ENCODE measurements at regions not wholly inside any gene's neighbourhood (a gene's known extent, or its start where the extent isn't known, plus 50 kb on each side); places are given as distances from the start of the nearest gene placed in this dataset.

DNA sequence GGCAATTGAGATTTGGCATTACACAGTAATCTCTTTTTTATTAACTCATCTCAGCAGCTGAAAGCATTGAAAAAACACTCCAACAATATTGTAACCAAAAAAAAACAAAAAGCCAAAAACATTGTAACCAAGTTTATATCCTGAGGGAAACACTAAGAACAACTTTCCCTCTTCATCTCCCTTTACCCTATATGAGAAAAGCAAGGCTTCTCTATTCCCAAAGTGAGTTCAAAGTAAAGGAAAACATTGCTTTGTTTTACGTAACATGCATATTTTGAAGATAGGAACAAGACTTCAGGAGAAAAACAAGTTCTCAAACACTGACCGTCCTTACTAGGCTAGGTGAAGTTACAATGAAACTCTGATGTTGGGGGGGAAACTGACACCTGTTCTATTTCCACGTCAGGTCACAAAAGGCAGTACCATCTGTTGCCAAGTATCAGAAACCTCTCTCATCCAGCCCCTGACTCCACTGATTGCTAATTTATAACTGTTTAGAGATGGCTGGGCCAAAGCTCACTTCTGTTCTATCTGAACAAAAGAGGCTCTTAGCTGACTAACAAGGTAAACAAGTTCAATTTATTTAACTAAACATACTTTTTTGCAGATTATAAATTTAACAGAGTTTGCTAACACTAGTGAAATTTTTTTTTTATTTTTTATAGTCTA lies 67.9 kb upstream of the PLXNC1 start:
- TF ChIP-seq, protein P1, sequence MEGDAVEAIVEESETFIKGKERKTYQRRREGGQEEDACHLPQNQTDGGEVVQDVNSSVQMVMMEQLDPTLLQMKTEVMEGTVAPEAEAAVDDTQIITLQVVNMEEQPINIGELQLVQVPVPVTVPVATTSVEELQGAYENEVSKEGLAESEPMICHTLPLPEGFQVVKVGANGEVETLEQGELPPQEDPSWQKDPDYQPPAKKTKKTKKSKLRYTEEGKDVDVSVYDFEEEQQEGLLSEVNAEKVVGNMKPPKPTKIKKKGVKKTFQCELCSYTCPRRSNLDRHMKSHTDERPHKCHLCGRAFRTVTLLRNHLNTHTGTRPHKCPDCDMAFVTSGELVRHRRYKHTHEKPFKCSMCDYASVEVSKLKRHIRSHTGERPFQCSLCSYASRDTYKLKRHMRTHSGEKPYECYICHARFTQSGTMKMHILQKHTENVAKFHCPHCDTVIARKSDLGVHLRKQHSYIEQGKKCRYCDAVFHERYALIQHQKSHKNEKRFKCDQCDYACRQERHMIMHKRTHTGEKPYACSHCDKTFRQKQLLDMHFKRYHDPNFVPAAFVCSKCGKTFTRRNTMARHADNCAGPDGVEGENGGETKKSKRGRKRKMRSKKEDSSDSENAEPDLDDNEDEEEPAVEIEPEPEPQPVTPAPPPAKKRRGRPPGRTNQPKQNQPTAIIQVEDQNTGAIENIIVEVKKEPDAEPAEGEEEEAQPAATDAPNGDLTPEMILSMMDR (IDR thresholded peaks at IDR 0.05), result no peak
- TF ChIP-seq POLR2AphosphoS5 (IDR thresholded peaks at IDR 0.05), result no peak
- no peak for TF ChIP-seq POLR2A (IDR thresholded peaks at IDR 0.05)
- no peak for TF ChIP-seq EP300 (IDR thresholded peaks at IDR 0.05)

All from sigmoid colon (tissue), 4 donors.